ENCODE measurements at regions not wholly inside any gene's neighbourhood (a gene's known extent, or its start where the extent isn't known, plus 50 kb on each side); places are given as distances from the start of the nearest gene placed in this dataset.

DNA sequence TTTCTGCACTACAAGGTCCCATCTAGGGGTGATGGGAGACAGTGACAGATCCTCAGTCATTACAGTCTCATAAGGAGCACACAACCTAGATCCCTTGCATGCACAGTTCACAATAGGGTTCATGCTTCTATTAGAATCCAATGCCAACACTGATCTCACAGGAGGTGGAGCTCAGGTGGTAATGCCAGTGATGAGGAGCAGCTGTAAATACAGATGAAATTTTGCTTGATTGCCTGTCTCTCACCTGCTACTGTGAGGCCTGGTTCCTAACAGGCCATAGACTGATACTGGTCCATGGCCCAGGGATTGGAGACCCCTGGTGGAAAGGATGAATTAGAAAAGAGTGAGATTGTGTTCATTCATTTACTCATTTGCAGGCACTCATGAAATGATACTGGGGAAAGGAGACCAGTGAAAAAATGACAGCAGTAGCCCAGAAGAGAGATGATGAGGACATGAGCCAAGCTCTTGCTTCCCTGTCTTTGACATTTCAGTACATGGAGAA lies 251.6 kb upstream of the DUSP10 start:
- TF ChIP-seq ELF1 (IDR thresholded peaks at IDR 0.05; ENCODE audit: borderline replicate concordance, low read depth) (no peak), SIN3A (IDR thresholded peaks at IDR 0.05; ENCODE audit: low read depth) (no peak), JUND (IDR thresholded peaks at IDR 0.05) (no peak), POLR2A (IDR thresholded peaks at IDR 0.05; ENCODE audit: borderline replicate concordance, extremely low read depth, insufficient read depth, insufficient read length) (no peak), EZH2 (IDR thresholded peaks at IDR 0.05) (no peak), SRF (IDR thresholded peaks at IDR 0.05; ENCODE audit: low read depth) (no peak), EZH2phosphoT487 (IDR thresholded peaks at IDR 0.05; ENCODE audit: borderline replicate concordance) (no peak), POLR2AphosphoS5 (IDR thresholded peaks at IDR 0.05; ENCODE audit: low read depth, low read length) (no peak), RAD21 (IDR thresholded peaks at IDR 0.05; ENCODE audit: low read depth) (peak; percentile 34; the same call in 1 of the 2 replicates)
- TF ChIP-seq, protein P1, sequence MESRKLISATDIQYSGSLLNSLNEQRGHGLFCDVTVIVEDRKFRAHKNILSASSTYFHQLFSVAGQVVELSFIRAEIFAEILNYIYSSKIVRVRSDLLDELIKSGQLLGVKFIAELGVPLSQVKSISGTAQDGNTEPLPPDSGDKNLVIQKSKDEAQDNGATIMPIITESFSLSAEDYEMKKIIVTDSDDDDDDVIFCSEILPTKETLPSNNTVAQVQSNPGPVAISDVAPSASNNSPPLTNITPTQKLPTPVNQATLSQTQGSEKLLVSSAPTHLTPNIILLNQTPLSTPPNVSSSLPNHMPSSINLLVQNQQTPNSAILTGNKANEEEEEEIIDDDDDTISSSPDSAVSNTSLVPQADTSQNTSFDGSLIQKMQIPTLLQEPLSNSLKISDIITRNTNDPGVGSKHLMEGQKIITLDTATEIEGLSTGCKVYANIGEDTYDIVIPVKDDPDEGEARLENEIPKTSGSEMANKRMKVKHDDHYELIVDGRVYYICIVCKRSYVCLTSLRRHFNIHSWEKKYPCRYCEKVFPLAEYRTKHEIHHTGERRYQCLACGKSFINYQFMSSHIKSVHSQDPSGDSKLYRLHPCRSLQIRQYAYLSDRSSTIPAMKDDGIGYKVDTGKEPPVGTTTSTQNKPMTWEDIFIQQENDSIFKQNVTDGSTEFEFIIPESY (IDR thresholded peaks at IDR 0.05; ENCODE audit: extremely low read depth, insufficient replicate concordance, low read length), result no peak
- TF ChIP-seq, protein P2, sequence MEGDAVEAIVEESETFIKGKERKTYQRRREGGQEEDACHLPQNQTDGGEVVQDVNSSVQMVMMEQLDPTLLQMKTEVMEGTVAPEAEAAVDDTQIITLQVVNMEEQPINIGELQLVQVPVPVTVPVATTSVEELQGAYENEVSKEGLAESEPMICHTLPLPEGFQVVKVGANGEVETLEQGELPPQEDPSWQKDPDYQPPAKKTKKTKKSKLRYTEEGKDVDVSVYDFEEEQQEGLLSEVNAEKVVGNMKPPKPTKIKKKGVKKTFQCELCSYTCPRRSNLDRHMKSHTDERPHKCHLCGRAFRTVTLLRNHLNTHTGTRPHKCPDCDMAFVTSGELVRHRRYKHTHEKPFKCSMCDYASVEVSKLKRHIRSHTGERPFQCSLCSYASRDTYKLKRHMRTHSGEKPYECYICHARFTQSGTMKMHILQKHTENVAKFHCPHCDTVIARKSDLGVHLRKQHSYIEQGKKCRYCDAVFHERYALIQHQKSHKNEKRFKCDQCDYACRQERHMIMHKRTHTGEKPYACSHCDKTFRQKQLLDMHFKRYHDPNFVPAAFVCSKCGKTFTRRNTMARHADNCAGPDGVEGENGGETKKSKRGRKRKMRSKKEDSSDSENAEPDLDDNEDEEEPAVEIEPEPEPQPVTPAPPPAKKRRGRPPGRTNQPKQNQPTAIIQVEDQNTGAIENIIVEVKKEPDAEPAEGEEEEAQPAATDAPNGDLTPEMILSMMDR (IDR thresholded peaks at IDR 0.05 in 2 of 3, conservative IDR thresholded peaks at IDR 0.05 in 1 of 3; ENCODE audit: borderline replicate concordance in 1 of 3, insufficient read depth in 1 of 3, low read depth in 2 of 3, low read length in 2 of 3), result peak in 1 of 3 experiments; percentile 3; a peak in 1 of 6 replicates
- TF ChIP-seq, protein P3, sequence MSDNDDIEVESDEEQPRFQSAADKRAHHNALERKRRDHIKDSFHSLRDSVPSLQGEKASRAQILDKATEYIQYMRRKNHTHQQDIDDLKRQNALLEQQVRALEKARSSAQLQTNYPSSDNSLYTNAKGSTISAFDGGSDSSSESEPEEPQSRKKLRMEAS (IDR thresholded peaks at IDR 0.05), result no peak

All from HCT116 (cell line).